Esophagus muscularis mucosa (tissue), 4 donors: ENCODE measurements at regions not wholly inside any gene's neighbourhood (a gene's known extent, or its start where the extent isn't known, plus 50 kb on each side); places are given as distances from the start of the nearest gene placed in this dataset.

Source experiments
- DNase-seq: peaks from one replicate; pipeline ENCODE4 v3.0.0-alpha.2; 2017; ENCODE audit errors: extremely low spot score
- H3K27ac ChIP-seq, 4 donors: fragments of 200-600 bp; sonication (generic); replicated peaks in 1 of 4; 1 replicate in 3 of 4; 2 replicates in 1 of 4; pipeline ENCODE4 v1.5.1; 2016 to 2019; ENCODE audit warnings: mild to moderate bottlenecking in 1 of 4
- H3K27me3 ChIP-seq, 4 donors: fragments of 200-600 bp; sonication (generic); one replicate each; pipeline versions ENCODE4 v1.5.1 to v1.6.0; 2016 to 2019
- H3K36me3 ChIP-seq, 4 donors: fragments of 200-600 bp; sonication (generic); one replicate each; pipeline ENCODE4 v1.5.1; 2016 to 2019
- H3K4me1 ChIP-seq, 4 donors: fragments of 200-600 bp; sonication (generic); one replicate each; pipeline ENCODE4 v1.5.1; 2016 to 2019
- H3K4me3 ChIP-seq, 4 donors: fragments of 200-600 bp; sonication (generic); 1 replicate in 2 of 4; 2 replicates in 2 of 4; pipeline ENCODE4 v1.5.1; 2016 to 2019; ENCODE audit warnings: mild to moderate bottlenecking in 4 of 4, moderate library complexity in 1 of 4
- H3K9me3 ChIP-seq, 4 donors: fragments of 200-600 bp; sonication (generic); 1 replicate in 3 of 4; 2 replicates in 1 of 4; pipeline ENCODE4 v1.5.1; 2016 to 2019
- EP300 ChIP-seq: sonication (generic); formaldehyde crosslinking; IDR thresholded peaks from one replicate; pipeline ENCODE4 v1.6.1; 2017; ENCODE audit warnings: antibody characterized with exemption
- POLR2A ChIP-seq: fragments of 450-650 bp; IDR thresholded peaks from one replicate; pipeline ENCODE4 v1.6.1; 2017; ENCODE audit warnings: antibody characterized with exemption, moderate library complexity, mild to moderate bottlenecking, low read depth
- POLR2AphosphoS5 ChIP-seq, 2 donors: sonication (generic); formaldehyde crosslinking; IDR thresholded peaks; one replicate each; pipeline ENCODE4 v1.6.1; 2017; ENCODE audit warnings: antibody characterized with exemption in 2 of 2
- WGBS: methylation state at CpG from one replicate; pipeline ENCODE4 v1.1.5; 2018; 5-methylcytosine and 5-hydroxymethylcytosine counted together
- intact Hi-C: fragments of 100-400 bp; cut with DNase I; formaldehyde crosslinking; loops from one replicate; pipeline ENCODE4 v1.15.1; 2023
- TF ChIP-seq, protein P1 (sequence below), 3 experiments: fragments of 200-600 bp in 2 of 3; fragments of 450-650 bp in 1 of 3; sonication (generic) in 2 of 3; IDR thresholded peaks; one replicate each; pipeline ENCODE4 v1.5.1; 2017 to 2019; ENCODE audit warnings: antibody characterized with exemption in 3 of 3, mild to moderate bottlenecking in 2 of 3, moderate library complexity in 1 of 3

DNA sequence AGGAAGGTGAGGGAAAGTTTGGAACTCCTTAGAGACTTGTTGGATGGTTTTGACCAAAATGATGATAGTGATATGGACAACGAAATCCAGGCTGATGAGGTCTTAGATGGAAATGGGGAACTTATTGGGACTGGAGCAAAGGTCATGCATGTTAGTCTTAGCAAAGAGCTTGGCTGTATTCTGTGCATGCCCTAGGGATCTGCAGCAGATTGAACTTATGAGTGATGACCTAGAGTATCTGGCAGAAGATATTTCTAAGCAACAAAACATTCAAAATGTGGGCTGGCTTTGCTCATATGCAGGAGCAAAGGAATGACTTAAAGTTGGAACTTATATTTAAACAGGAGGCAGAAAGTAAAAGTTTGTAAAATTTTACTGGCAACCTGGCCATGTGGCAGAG lies 489.3 kb upstream of the DIPK2B start:
- intact Hi-C loops: no loop called here
- Histone ChIP-seq H3K4me3 (no peak overlapping the region), H3K27ac (no peak overlapping the region), H3K27me3 (no peaks in the 10 kb centered on the region), H3K4me1 (no peaks in the 10 kb centered on the region), H3K36me3 (no peaks in the 10 kb centered on the region), H3K9me3 (no peaks in the 10 kb centered on the region)
- TF ChIP-seq POLR2AphosphoS5 (IDR thresholded peaks at IDR 0.05): no peak
- no peak for TF ChIP-seq EP300
- no peak for TF ChIP-seq POLR2A
- TF ChIP-seq, protein P1, sequence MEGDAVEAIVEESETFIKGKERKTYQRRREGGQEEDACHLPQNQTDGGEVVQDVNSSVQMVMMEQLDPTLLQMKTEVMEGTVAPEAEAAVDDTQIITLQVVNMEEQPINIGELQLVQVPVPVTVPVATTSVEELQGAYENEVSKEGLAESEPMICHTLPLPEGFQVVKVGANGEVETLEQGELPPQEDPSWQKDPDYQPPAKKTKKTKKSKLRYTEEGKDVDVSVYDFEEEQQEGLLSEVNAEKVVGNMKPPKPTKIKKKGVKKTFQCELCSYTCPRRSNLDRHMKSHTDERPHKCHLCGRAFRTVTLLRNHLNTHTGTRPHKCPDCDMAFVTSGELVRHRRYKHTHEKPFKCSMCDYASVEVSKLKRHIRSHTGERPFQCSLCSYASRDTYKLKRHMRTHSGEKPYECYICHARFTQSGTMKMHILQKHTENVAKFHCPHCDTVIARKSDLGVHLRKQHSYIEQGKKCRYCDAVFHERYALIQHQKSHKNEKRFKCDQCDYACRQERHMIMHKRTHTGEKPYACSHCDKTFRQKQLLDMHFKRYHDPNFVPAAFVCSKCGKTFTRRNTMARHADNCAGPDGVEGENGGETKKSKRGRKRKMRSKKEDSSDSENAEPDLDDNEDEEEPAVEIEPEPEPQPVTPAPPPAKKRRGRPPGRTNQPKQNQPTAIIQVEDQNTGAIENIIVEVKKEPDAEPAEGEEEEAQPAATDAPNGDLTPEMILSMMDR (IDR thresholded peaks at IDR 0.05): no peak
- DNase-seq: no peak
- WGBS: 63% methylated on average over 1 of the region's 1 CpG

DNA sequence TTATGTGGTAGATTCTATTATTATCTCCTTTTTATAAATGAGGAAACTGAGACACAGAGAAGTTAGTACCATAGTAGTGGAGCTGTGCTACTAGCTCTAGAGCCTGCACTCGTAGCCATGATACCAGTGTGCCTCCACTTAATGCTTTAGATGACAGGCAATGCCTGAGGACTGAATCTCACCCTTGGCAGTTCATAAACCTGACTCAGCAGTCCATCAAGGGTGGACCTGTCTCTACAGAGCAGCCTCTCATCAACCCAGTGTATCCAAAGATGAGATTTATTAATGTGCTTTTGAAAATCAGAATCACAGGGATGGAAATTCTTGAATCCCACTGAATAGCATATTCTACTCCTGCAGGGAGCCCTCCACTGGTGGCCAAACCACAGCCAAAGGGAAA lies 483.2 kb upstream of the DIPK2B start:
- Histone ChIP-seq H3K9me3 (no peaks in the 10 kb centered on the region), H3K4me1 (no peaks in the 10 kb centered on the region), H3K4me3 (no peak overlapping the region), H3K27ac (no peak overlapping the region), H3K36me3 (no peaks in the 10 kb centered on the region), H3K27me3 (no peaks in the 10 kb centered on the region)
- intact Hi-C loops: no loop called here
- 42% methylated on average over 1 of the region's 1 CpG for WGBS
- no peak for TF ChIP-seq EP300
- no peak for TF ChIP-seq POLR2AphosphoS5 (IDR thresholded peaks at IDR 0.05)
- TF ChIP-seq, protein P1 (IDR thresholded peaks at IDR 0.05): no peak
- TF ChIP-seq POLR2A: no peak
- DNase-seq: no peak

DNA sequence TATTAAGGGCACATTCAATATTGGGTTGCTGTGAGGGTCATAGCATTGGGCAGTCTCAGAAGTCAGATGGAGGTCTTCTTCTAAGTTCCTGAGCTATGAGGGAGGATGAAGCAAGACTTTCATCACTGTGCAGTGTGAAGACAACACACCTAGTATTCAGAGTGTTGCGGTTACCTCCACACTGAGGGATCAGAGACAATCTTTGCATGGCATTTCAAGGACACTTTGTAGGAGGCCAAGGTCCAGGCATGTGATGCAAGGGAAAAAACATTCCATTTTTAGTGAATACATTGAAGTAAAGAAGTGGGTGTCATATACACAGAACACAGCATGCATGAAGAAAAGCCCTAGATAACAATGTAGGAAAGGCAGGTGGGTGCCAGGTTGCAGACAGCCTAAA lies 481.2 kb upstream of the DIPK2B start:
- no peaks in the 10 kb centered on the region for H3K4me1 ChIP-seq
- TF ChIP-seq, protein P1 (IDR thresholded peaks at IDR 0.05): no peak
- no peak for TF ChIP-seq POLR2AphosphoS5 (IDR thresholded peaks at IDR 0.05)
- no peak for TF ChIP-seq EP300
- TF ChIP-seq POLR2A: no peak
- no peak overlapping the region for H3K27ac ChIP-seq
- no peaks in the 10 kb centered on the region for H3K9me3 ChIP-seq
- 92% methylated on average over 1 of the region's 1 CpG for WGBS
- no peaks in the 10 kb centered on the region for H3K36me3 ChIP-seq
- no peak for DNase-seq
- no peaks in the 10 kb centered on the region for H3K27me3 ChIP-seq
- H3K4me3 ChIP-seq: no peak overlapping the region
- intact Hi-C loops: no loop called here

DNA sequence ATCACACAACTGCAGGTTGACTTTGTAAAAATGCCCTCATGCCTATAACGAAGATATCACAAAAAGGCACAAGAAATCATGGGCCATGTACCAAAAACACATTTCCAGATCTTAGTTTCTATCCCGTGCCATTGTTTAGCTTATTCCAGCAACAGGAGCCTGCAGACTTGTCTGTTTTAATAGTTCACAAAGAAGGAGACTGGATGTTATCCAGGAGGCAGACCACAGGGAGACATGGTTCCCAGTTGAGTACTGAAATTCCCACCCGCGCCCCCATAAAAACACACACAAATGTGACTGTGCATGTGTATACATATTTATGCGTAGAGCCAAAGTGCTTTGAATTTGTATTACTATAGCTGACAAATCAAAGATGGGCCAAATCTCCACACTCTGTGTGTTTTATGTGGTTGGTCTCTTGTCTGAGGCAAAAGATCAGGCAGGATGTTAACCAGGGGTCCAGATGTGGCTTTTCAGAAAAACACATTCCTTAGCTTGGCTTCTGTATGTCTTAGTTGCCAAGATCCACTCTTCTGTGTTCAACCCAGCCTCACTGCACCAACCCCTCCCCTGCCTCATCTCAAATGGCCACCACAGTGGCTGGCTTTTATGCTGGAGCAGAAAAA lies 469.2 kb upstream of the DIPK2B start:
- no peak for DNase-seq
- TF ChIP-seq POLR2A: no peak
- no peak for TF ChIP-seq EP300
- TF ChIP-seq, protein P1 (IDR thresholded peaks at IDR 0.05): no peak
- no peak for TF ChIP-seq POLR2AphosphoS5 (IDR thresholded peaks at IDR 0.05)
- intact Hi-C loops: no loop called here
- Histone ChIP-seq H3K36me3 (no peaks in the 10 kb centered on the region), H3K4me1 (no peaks in the 10 kb centered on the region), H3K9me3 (no peaks in the 10 kb centered on the region), H3K27me3 (no peaks in the 10 kb centered on the region), H3K27ac (no peak overlapping the region), H3K4me3 (no peak overlapping the region)
- WGBS: 61% methylated on average over 5 of the region's 5 CpGs
